Tibial nerve (tissue), 4 donors: ENCODE measurements at regions not wholly inside any gene's neighbourhood (a gene's known extent, or its start where the extent isn't known, plus 50 kb on each side); places are given as distances from the start of the nearest gene placed in this dataset.

ENCODE experiments used
- DNase-seq, 2 donors: peaks; one replicate each; pipeline ENCODE4 v3.0.0-alpha.2; 2019; ENCODE audit warnings: low spot score in 2 of 2
- H3K27ac ChIP-seq, 4 donors: fragments of 200-600 bp; sonication (generic) in 3 of 4; one replicate each; pipeline ENCODE4 v1.5.1; 2017 to 2019; ENCODE audit warnings: mild to moderate bottlenecking in 1 of 4
- H3K27me3 ChIP-seq, 2 donors: fragments of 200-600 bp; sonication (generic) in 1 of 2; one replicate each; pipeline versions ENCODE4 v1.5.1 to v1.6.0; 2017 to 2019
- H3K36me3 ChIP-seq, 3 donors: fragments of 200-600 bp; sonication (generic); one replicate each; pipeline ENCODE4 v1.5.1; 2018 to 2019
- H3K4me1 ChIP-seq, 4 donors: fragments of 200-600 bp; sonication (generic) in 3 of 4; one replicate each; pipeline ENCODE4 v1.5.1; 2017 to 2019
- H3K4me3 ChIP-seq, 4 donors: fragments of 200-600 bp; sonication (generic) in 3 of 4; one replicate each; pipeline ENCODE4 v1.5.1; 2017 to 2019; ENCODE audit warnings: mild to moderate bottlenecking in 1 of 4, moderate library complexity in 1 of 4
- H3K9me3 ChIP-seq, 4 donors: fragments of 200-600 bp; sonication (generic) in 3 of 4; one replicate each; pipeline ENCODE4 v1.5.1; 2017 to 2019
- EP300 ChIP-seq, 2 donors: sonication (generic); formaldehyde crosslinking; IDR thresholded peaks; one replicate each; pipeline ENCODE4 v1.6.1; 2017; ENCODE audit warnings: antibody characterized with exemption in 2 of 2, mild to moderate bottlenecking in 1 of 2
- POLR2A ChIP-seq, 2 donors: fragments of 450-650 bp; IDR thresholded peaks; one replicate each; pipeline ENCODE4 v1.6.1; 2017; ENCODE audit warnings: antibody characterized with exemption in 2 of 2, mild to moderate bottlenecking in 2 of 2, moderate library complexity in 2 of 2
- WGBS, 2 donors: methylation state at CpG; one replicate each; pipeline ENCODE4 v1.1.5; 2018; 5-methylcytosine and 5-hydroxymethylcytosine counted together
- TF ChIP-seq, protein P1 (sequence below), 5 experiments: fragments of 200-600 bp in 3 of 5; fragments of 450-650 bp in 2 of 5; sonication (generic) in 3 of 5; IDR thresholded peaks; one replicate each; pipeline ENCODE4 v1.5.1; 2016 to 2019; ENCODE audit warnings: antibody characterized with exemption in 5 of 5, mild to moderate bottlenecking in 3 of 5, moderate library complexity in 2 of 5

DNA sequence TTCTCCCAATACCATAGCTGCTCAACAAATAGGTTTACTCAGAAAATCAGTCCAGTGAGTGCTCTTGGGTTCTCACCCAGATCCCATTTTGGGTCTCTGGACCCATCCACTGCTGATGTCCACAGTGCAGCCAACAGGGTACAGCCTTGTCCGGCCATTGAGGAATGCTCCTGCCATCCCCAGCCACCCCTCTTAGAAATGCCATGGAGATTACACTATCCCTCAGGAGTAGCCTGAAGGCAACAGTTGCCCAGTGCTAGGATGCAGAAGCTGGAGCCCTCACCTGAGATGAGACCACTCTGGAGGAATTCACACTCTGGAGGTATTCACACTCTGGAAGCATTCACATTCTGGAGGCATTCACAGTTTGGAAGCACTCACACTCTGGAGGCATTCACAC, 958.8 kb upstream of the TMEM132C start:
- Histone ChIP-seq H3K4me1 (no peaks in the 10 kb centered on the region), H3K36me3 (no peaks in the 10 kb centered on the region), H3K27ac (no peak overlapping the region), H3K27me3 (no peaks in the 10 kb centered on the region), H3K4me3 (no peak overlapping the region), H3K9me3 (no peaks in the 10 kb centered on the region)
- no peak for DNase-seq
- TF ChIP-seq POLR2A (IDR thresholded peaks at IDR 0.05) (no peak), EP300 (IDR thresholded peaks at IDR 0.05) (no peak)
- TF ChIP-seq, protein P1, sequence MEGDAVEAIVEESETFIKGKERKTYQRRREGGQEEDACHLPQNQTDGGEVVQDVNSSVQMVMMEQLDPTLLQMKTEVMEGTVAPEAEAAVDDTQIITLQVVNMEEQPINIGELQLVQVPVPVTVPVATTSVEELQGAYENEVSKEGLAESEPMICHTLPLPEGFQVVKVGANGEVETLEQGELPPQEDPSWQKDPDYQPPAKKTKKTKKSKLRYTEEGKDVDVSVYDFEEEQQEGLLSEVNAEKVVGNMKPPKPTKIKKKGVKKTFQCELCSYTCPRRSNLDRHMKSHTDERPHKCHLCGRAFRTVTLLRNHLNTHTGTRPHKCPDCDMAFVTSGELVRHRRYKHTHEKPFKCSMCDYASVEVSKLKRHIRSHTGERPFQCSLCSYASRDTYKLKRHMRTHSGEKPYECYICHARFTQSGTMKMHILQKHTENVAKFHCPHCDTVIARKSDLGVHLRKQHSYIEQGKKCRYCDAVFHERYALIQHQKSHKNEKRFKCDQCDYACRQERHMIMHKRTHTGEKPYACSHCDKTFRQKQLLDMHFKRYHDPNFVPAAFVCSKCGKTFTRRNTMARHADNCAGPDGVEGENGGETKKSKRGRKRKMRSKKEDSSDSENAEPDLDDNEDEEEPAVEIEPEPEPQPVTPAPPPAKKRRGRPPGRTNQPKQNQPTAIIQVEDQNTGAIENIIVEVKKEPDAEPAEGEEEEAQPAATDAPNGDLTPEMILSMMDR (IDR thresholded peaks at IDR 0.05): no peak
- 100% methylated on average over 1 of the region's 1 CpG for WGBS, 2 donors

GRCh38 chr12:127310548-127310947, 956.4 kb upstream of the TMEM132C start:
- no peaks in the 10 kb centered on the region for H3K4me1 ChIP-seq
- H3K9me3 ChIP-seq: no peaks in the 10 kb centered on the region
- no peak for DNase-seq
- 66 to 73% methylated on average over 4 of the region's 4 CpGs for WGBS, 2 donors
- H3K27me3 ChIP-seq: no peaks in the 10 kb centered on the region
- no peak overlapping the region for H3K4me3 ChIP-seq
- H3K27ac ChIP-seq: no peak overlapping the region
- H3K36me3 ChIP-seq: no peaks in the 10 kb centered on the region
- TF ChIP-seq EP300 (IDR thresholded peaks at IDR 0.05) (no peak), POLR2A (IDR thresholded peaks at IDR 0.05) (no peak)
- TF ChIP-seq, protein P1 (IDR thresholded peaks at IDR 0.05): no peak

- no peaks in the 10 kb centered on the region for H3K27me3 ChIP-seq
- H3K9me3 ChIP-seq: no peaks in the 10 kb centered on the region
- no peak overlapping the region for H3K27ac ChIP-seq
- 44 to 45% methylated on average over 6 of the region's 6 CpGs for WGBS, 2 donors
- no peaks in the 10 kb centered on the region for H3K36me3 ChIP-seq
- no peak for TF ChIP-seq POLR2A (IDR thresholded peaks at IDR 0.05)
- TF ChIP-seq, protein P1 (IDR thresholded peaks at IDR 0.05): no peak
- TF ChIP-seq EP300 (IDR thresholded peaks at IDR 0.05): no peak
- DNase-seq: no peak
- H3K4me3 ChIP-seq: no peak overlapping the region
- no peaks in the 10 kb centered on the region for H3K4me1 ChIP-seq
Measured at GRCh38 chr12:127311720-127312364, 955.1 kb upstream of the TMEM132C start.

- Histone ChIP-seq H3K36me3 (no peaks in the 10 kb centered on the region), H3K4me3 (no peak overlapping the region), H3K27me3 (no peaks in the 10 kb centered on the region), H3K9me3 (no peaks in the 10 kb centered on the region), H3K4me1 (no peaks in the 10 kb centered on the region), H3K27ac (no peak overlapping the region)
- TF ChIP-seq POLR2A (IDR thresholded peaks at IDR 0.05) (no peak), EP300 (IDR thresholded peaks at IDR 0.05) (no peak)
- TF ChIP-seq, protein P1 (IDR thresholded peaks at IDR 0.05): no peak
- no peak for DNase-seq
- WGBS, 2 donors: 57 to 63% methylated on average over 4 of the region's 4 CpGs
Measured at GRCh38 chr12:127324681-127325080, 942.3 kb upstream of the TMEM132C start.

- Histone ChIP-seq H3K4me1 (no peaks in the 10 kb centered on the region), H3K27me3 (no peaks in the 10 kb centered on the region), H3K9me3 (no peaks in the 10 kb centered on the region), H3K4me3 (no peak overlapping the region), H3K27ac (no peak overlapping the region), H3K36me3 (no peaks in the 10 kb centered on the region)
- no peak for DNase-seq
- TF ChIP-seq, protein P1 (IDR thresholded peaks at IDR 0.05): no peak
- no peak for TF ChIP-seq EP300 (IDR thresholded peaks at IDR 0.05)
- TF ChIP-seq POLR2A (IDR thresholded peaks at IDR 0.05): no peak
- WGBS, 2 donors: 91 to 93% methylated on average over 6 of the region's 6 CpGs
Measured at GRCh38 chr12:127327986-127328385, 939.0 kb upstream of the TMEM132C start.
